ENCODE measurements at regions not wholly inside any gene's neighbourhood (a gene's known extent, or its start where the extent isn't known, plus 50 kb on each side); places are given as distances from the start of the nearest gene placed in this dataset.
"Not testable (repeated sequence)": the region's sequence is repeated elsewhere in the genome, so short reads cannot be mapped to it uniquely, and the experiment has no call there.

- peaks cover 38% of the 10 kb centered on the region for H3K4me1 Mint-ChIP-seq (ENCODE audit: low read depth)
- no peaks in the 10 kb centered on the region for H3K27me3 Mint-ChIP-seq (ENCODE audit: low read depth)
- DNase-seq (ENCODE audit: low spot score) = no peak
- peaks cover 7% of the 10 kb centered on the region for H3K9me3 Mint-ChIP-seq (ENCODE audit: low read depth)
- H3K27ac Mint-ChIP-seq (ENCODE audit: unreplicated experiment) = peak overlapping the region; percentile 73
- H3K36me3 Mint-ChIP-seq (ENCODE audit: low read depth) = no peaks in the 10 kb centered on the region
- TF ChIP-seq CTCF (IDR thresholded peaks at IDR 0.05) = no peak
- H3K4me3 Mint-ChIP-seq (ENCODE audit: unreplicated experiment) = no peak overlapping the region
Measured at GRCh38 chr3:27614592-27614991, 107.5 kb downstream of the EOMES start.

- Mint-ChIP-seq H3K27me3 (ENCODE audit: low read depth) (no peaks in the 10 kb centered on the region), H3K36me3 (ENCODE audit: low read depth) (no peaks in the 10 kb centered on the region), H3K4me1 (ENCODE audit: low read depth) (peaks cover 38% of the 10 kb centered on the region), H3K9me3 (ENCODE audit: low read depth) (peaks cover 7% of the 10 kb centered on the region), H3K4me3 (ENCODE audit: unreplicated experiment) (no peak overlapping the region), H3K27ac (ENCODE audit: unreplicated experiment) (peak overlapping the region; percentile 73)
- TF ChIP-seq CTCF (IDR thresholded peaks at IDR 0.05) = no peak
- no peak for DNase-seq (ENCODE audit: low spot score)
Measured at GRCh38 chr3:27613846-27614500, 108.2 kb downstream of the EOMES start.

- Mint-ChIP-seq H3K4me3 (ENCODE audit: unreplicated experiment) (no peak overlapping the region), H3K27me3 (ENCODE audit: low read depth) (no peaks in the 10 kb centered on the region), H3K4me1 (ENCODE audit: low read depth) (peaks cover 51% of the 10 kb centered on the region), H3K9me3 (ENCODE audit: low read depth) (peaks cover 7% of the 10 kb centered on the region), H3K27ac (ENCODE audit: unreplicated experiment) (no peak overlapping the region), H3K36me3 (ENCODE audit: low read depth) (no peaks in the 10 kb centered on the region)
- TF ChIP-seq CTCF (IDR thresholded peaks at IDR 0.05) = no peak
- DNase-seq (ENCODE audit: low spot score) = no peak
Measured at GRCh38 chr3:27610800-27611525, 111.2 kb downstream of the EOMES start.

GRCh38 chr3:27607370-27607769 is 114.8 kb downstream of the EOMES start:
- no peak overlapping the region for H3K27ac Mint-ChIP-seq (ENCODE audit: unreplicated experiment)
- peaks cover under 1% of the 10 kb centered on the region for H3K36me3 Mint-ChIP-seq (ENCODE audit: low read depth)
- H3K4me1 Mint-ChIP-seq (ENCODE audit: low read depth) = peaks cover 27% of the 10 kb centered on the region
- no peak for TF ChIP-seq CTCF (IDR thresholded peaks at IDR 0.05)
- no peak overlapping the region for H3K4me3 Mint-ChIP-seq (ENCODE audit: unreplicated experiment)
- no peaks in the 10 kb centered on the region for H3K27me3 Mint-ChIP-seq (ENCODE audit: low read depth)
- no peaks in the 10 kb centered on the region for H3K9me3 Mint-ChIP-seq (ENCODE audit: low read depth)
- DNase-seq (ENCODE audit: low spot score) = no peak

GRCh38 chr3:27606537-27606936 is 115.6 kb downstream of the EOMES start:
- peaks cover 25% of the 10 kb centered on the region for H3K4me1 Mint-ChIP-seq (ENCODE audit: low read depth)
- no peaks in the 10 kb centered on the region for H3K9me3 Mint-ChIP-seq (ENCODE audit: low read depth)
- no peak overlapping the region for H3K4me3 Mint-ChIP-seq (ENCODE audit: unreplicated experiment)
- no peaks in the 10 kb centered on the region for H3K27me3 Mint-ChIP-seq (ENCODE audit: low read depth)
- DNase-seq (ENCODE audit: low spot score) = no peak
- no peak overlapping the region for H3K27ac Mint-ChIP-seq (ENCODE audit: unreplicated experiment)
- no peak for TF ChIP-seq CTCF (IDR thresholded peaks at IDR 0.05)
- H3K36me3 Mint-ChIP-seq (ENCODE audit: low read depth) = peaks cover 4% of the 10 kb centered on the region

- not testable (repeated sequence) for H3K4me3 Mint-ChIP-seq (ENCODE audit: unreplicated experiment); H3K9me3 Mint-ChIP-seq (ENCODE audit: low read depth); H3K27me3 Mint-ChIP-seq (ENCODE audit: low read depth); H3K27ac Mint-ChIP-seq (ENCODE audit: unreplicated experiment); DNase-seq (ENCODE audit: low spot score); H3K36me3 Mint-ChIP-seq (ENCODE audit: low read depth)
- peaks cover 12% of the 10 kb centered on the region for H3K4me1 Mint-ChIP-seq (ENCODE audit: low read depth)
Measured at GRCh38 chr3:27601311-27601710, 117.1 kb upstream of the SLC4A7 start.

- H3K27ac Mint-ChIP-seq (ENCODE audit: unreplicated experiment); H3K27me3 Mint-ChIP-seq (ENCODE audit: low read depth); H3K36me3 Mint-ChIP-seq (ENCODE audit: low read depth); DNase-seq (ENCODE audit: low spot score); H3K9me3 Mint-ChIP-seq (ENCODE audit: low read depth); H3K4me3 Mint-ChIP-seq (ENCODE audit: unreplicated experiment): not testable (repeated sequence)
- peaks cover 16% of the 10 kb centered on the region for H3K4me1 Mint-ChIP-seq (ENCODE audit: low read depth)
Measured at GRCh38 chr3:27599741-27600140, 115.6 kb upstream of the SLC4A7 start.
